ENCODE measurements at regions not wholly inside any gene's neighbourhood (a gene's known extent, or its start where the extent isn't known, plus 50 kb on each side); places are given as distances from the start of the nearest gene placed in this dataset.

- intact Hi-C loops (cut with DNase I): no loop called here
- no peaks in the 10 kb centered on the region for H3K4me1 ChIP-seq
- WGBS (ENCODE audit: insufficient coverage, low coverage, low lambda C conversion rate, missing lambda C conversion rate): 69% methylated on average over 2 of the region's 2 CpGs
Measured at GRCh38 chr12:91973813-91974212, 171.8 kb downstream of the BTG1 start.

GRCh38 chr12:91972896-91973295 lies 172.8 kb downstream of the BTG1 start:
- no peak for DNase-seq
- Histone ChIP-seq H3K27me3 (no peaks in the 10 kb centered on the region), H3K9me3 (no peaks in the 10 kb centered on the region), H3K4me1 (no peaks in the 10 kb centered on the region), H3K27ac (no peak overlapping the region), H3K4me3 (no peak overlapping the region), H3K36me3 (no peaks in the 10 kb centered on the region)
- intact Hi-C loops (cut with DNase I): no loop called here
- ATAC-seq: no peak
- WGBS (ENCODE audit: insufficient coverage, low coverage, low lambda C conversion rate, missing lambda C conversion rate): 84% methylated on average over 1 of the region's 1 CpG
- no peak for TF ChIP-seq CTCF (IDR thresholded peaks at IDR 0.05)
- no peak for TF ChIP-seq POLR2A (IDR thresholded peaks at IDR 0.05)

More at GRCh38 chr12:91973813-91974212, 171.8 kb downstream of the BTG1 start:
- no peak for ATAC-seq
- no peak for TF ChIP-seq POLR2A (IDR thresholded peaks at IDR 0.05)
- no peak for TF ChIP-seq CTCF (IDR thresholded peaks at IDR 0.05)
- H3K4me3 ChIP-seq: no peak overlapping the region
- no peak for DNase-seq
- no peaks in the 10 kb centered on the region for H3K9me3 ChIP-seq
- no peak overlapping the region for H3K27ac ChIP-seq
- no peaks in the 10 kb centered on the region for H3K27me3 ChIP-seq
- H3K36me3 ChIP-seq: no peaks in the 10 kb centered on the region

- ATAC-seq: no peak
- H3K36me3 ChIP-seq: no peaks in the 10 kb centered on the region
- TF ChIP-seq CTCF (IDR thresholded peaks at IDR 0.05): no peak
- TF ChIP-seq POLR2A (IDR thresholded peaks at IDR 0.05): no peak
- WGBS (ENCODE audit: insufficient coverage, low coverage, low lambda C conversion rate, missing lambda C conversion rate): 80% methylated on average over 3 of the region's 3 CpGs
- H3K27me3 ChIP-seq: no peaks in the 10 kb centered on the region
- intact Hi-C loops (cut with DNase I): no loop called here
- DNase-seq: no peak
- no peaks in the 10 kb centered on the region for H3K4me1 ChIP-seq
- H3K9me3 ChIP-seq: no peaks in the 10 kb centered on the region
- H3K4me3 ChIP-seq: no peak overlapping the region
- H3K27ac ChIP-seq: no peak overlapping the region
Measured at GRCh38 chr12:91968777-91969171, 176.9 kb downstream of the BTG1 start.

GRCh38 chr12:91968076-91968776 lies 177.4 kb downstream of the BTG1 start:
- H3K36me3 ChIP-seq: no peaks in the 10 kb centered on the region
- no peak overlapping the region for H3K27ac ChIP-seq

More at GRCh38 chr12:91968076-91968776, 177.4 kb downstream of the BTG1 start:
- Histone ChIP-seq H3K9me3 (no peaks in the 10 kb centered on the region), H3K4me3 (no peak overlapping the region), H3K4me1 (no peaks in the 10 kb centered on the region), H3K27me3 (no peaks in the 10 kb centered on the region)
- TF ChIP-seq CTCF (IDR thresholded peaks at IDR 0.05) (no peak), POLR2A (IDR thresholded peaks at IDR 0.05) (no peak)
- ATAC-seq (no peak), DNase-seq (no peak)
- intact Hi-C loops (cut with DNase I): no loop called here

Data from right lobe of liver (tissue), 6 donors.